ENCODE measurements at regions not wholly inside any gene's neighbourhood (a gene's known extent, or its start where the extent isn't known, plus 50 kb on each side); places are given as distances from the start of the nearest gene placed in this dataset.

DNA sequence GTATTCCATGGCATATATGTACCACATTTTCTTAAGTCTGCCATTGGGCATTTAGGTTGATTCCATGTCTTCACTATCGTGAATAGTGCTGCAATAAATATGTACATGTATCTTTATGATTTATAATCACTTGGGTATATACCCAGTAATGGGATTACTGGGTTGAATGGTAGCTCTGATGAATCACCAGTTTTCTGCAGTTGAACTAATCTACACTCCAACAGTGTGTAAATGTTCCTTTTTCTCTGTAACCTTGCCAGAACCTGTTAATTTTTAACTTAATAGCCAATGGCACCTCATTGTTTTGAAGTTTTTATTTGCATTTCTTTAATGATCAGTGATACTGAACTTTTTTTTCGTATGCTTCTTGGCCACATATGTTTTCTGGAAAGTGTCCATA, 152.5 kb downstream of the CCNG2 start:
- TF ChIP-seq, protein P1, sequence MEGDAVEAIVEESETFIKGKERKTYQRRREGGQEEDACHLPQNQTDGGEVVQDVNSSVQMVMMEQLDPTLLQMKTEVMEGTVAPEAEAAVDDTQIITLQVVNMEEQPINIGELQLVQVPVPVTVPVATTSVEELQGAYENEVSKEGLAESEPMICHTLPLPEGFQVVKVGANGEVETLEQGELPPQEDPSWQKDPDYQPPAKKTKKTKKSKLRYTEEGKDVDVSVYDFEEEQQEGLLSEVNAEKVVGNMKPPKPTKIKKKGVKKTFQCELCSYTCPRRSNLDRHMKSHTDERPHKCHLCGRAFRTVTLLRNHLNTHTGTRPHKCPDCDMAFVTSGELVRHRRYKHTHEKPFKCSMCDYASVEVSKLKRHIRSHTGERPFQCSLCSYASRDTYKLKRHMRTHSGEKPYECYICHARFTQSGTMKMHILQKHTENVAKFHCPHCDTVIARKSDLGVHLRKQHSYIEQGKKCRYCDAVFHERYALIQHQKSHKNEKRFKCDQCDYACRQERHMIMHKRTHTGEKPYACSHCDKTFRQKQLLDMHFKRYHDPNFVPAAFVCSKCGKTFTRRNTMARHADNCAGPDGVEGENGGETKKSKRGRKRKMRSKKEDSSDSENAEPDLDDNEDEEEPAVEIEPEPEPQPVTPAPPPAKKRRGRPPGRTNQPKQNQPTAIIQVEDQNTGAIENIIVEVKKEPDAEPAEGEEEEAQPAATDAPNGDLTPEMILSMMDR (IDR thresholded peaks at IDR 0.05 in 8 of 11, conservative IDR thresholded peaks at IDR 0.05 in 3 of 11), result no peak
- TF ChIP-seq POLR2A (IDR thresholded peaks at IDR 0.05) (no peak), POLR2AphosphoS5 (IDR thresholded peaks at IDR 0.05) (no peak)

Measured in spleen (tissue), 7 donors.